DND-41 (cell line): ENCODE measurements at regions not wholly inside any gene's neighbourhood (a gene's known extent, or its start where the extent isn't known, plus 50 kb on each side); places are given as distances from the start of the nearest gene placed in this dataset.

Experiments
- EZH2 ChIP-seq: IDR thresholded peaks from 3 replicates; pipeline ENCODE4 v1.6.1; 2012; ENCODE audit warnings: borderline replicate concordance, low read depth, mild to moderate bottlenecking, moderate library complexity, low read length, inconsistent platforms; ENCODE audit not compliant: severe bottlenecking
- TF ChIP-seq, protein P1 (sequence below): IDR thresholded peaks from 2 replicates; pipeline ENCODE4 v1.5.1; 2012; ENCODE audit warnings: borderline replicate concordance, low read length, moderate library complexity, mild to moderate bottlenecking; ENCODE audit not compliant: poor library complexity, severe bottlenecking; ENCODE audit errors: extremely low read depth

DNA sequence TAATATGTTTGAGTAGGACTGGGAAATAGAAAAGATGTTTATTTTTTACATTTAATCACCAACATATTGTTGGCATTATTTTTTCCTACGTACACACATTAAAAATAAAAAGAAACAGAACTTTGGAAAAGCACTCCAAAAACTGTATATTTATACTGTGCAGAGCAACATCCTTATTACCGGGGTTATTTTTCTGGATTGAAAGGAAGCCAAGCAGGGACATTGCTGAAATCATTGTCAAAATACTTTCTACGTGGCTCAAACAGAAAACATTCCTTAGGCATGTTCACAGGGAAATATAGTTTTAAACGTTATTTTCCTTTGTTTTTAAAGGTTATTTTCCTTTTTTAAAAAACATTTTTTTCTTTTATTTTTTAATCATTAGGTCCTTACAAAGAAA lies 315.0 kb upstream of the SMIM21 start:
- no peak for TF ChIP-seq EZH2
- TF ChIP-seq, protein P1, sequence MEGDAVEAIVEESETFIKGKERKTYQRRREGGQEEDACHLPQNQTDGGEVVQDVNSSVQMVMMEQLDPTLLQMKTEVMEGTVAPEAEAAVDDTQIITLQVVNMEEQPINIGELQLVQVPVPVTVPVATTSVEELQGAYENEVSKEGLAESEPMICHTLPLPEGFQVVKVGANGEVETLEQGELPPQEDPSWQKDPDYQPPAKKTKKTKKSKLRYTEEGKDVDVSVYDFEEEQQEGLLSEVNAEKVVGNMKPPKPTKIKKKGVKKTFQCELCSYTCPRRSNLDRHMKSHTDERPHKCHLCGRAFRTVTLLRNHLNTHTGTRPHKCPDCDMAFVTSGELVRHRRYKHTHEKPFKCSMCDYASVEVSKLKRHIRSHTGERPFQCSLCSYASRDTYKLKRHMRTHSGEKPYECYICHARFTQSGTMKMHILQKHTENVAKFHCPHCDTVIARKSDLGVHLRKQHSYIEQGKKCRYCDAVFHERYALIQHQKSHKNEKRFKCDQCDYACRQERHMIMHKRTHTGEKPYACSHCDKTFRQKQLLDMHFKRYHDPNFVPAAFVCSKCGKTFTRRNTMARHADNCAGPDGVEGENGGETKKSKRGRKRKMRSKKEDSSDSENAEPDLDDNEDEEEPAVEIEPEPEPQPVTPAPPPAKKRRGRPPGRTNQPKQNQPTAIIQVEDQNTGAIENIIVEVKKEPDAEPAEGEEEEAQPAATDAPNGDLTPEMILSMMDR: no peak
